Upper lobe of right lung (tissue), 1 donor: ENCODE measurements at regions not wholly inside any gene's neighbourhood (a gene's known extent, or its start where the extent isn't known, plus 50 kb on each side); places are given as distances from the start of the nearest gene placed in this dataset.

Experiments used
- ATAC-seq: fragments of 200-7000 bp; cut with Tn5 transposase; one replicate; pipeline ENCODE4 v1.9.1; 2020; ENCODE audit warnings: mild to moderate bottlenecking, moderate library complexity
- DNase-seq: peaks from one replicate; pipeline ENCODE4 v3.0.0-alpha.2; 2020
- H3K27ac ChIP-seq: fragments of 200-600 bp; one replicate; pipeline ENCODE4 v1.8.0; 2022
- H3K27me3 ChIP-seq: fragments of 200-600 bp; one replicate; pipeline ENCODE4 v1.8.0; 2022; ENCODE audit warnings: mild to moderate bottlenecking
- H3K36me3 ChIP-seq: fragments of 200-600 bp; one replicate; pipeline ENCODE4 v1.8.0; 2022
- H3K4me1 ChIP-seq: fragments of 200-600 bp; one replicate; pipeline ENCODE4 v1.8.0; 2022
- H3K4me3 ChIP-seq: fragments of 200-600 bp; one replicate; pipeline ENCODE4 v1.8.0; 2022; ENCODE audit warnings: mild to moderate bottlenecking
- H3K9me3 ChIP-seq: fragments of 200-600 bp; one replicate; pipeline ENCODE4 v1.8.0; 2022
- intact Hi-C: fragments of 100-400 bp; cut with DNase I; formaldehyde crosslinking; loops from one replicate; pipeline ENCODE4 v1.11.0; 2022
- TF ChIP-seq, protein P1 (sequence below): fragments of 200-600 bp; IDR thresholded peaks from one replicate; pipeline ENCODE4 v1.8.0; 2022; ENCODE audit warnings: antibody characterized with exemption
- donor health status: DM: no; HTN: yes; CAD: no; lungs with severe emphysema.

DNA sequence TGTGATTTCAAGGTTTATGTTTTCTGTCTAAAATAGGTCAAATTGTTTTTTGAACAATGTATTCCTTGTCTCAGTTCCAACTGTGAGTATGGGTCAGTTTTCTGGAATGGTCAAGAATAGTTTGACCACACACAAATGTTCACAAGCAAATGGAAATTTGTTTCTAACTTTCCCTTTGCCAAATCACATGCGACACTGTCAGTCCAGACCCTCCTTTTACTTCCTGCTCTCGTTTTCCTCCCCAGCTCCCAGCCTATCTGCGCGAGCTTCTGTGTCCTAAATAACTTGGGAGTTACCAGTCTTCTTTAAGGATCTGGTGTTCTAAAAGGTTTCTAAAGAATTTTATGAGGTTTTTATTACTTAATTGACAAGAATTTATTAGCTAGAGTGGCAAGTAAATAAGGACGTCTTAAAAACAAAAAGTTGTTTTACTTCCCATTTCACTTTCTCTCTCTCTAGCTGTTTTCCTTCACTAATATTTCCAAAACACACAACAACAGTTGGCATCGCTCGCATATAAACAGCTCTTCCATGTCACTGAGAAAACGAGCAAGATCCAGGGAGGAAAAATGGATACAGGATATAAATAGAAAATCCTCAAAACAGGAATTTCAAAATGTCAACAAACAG is 266.1 kb upstream of the KLF6 start:
- TF ChIP-seq, protein P1, sequence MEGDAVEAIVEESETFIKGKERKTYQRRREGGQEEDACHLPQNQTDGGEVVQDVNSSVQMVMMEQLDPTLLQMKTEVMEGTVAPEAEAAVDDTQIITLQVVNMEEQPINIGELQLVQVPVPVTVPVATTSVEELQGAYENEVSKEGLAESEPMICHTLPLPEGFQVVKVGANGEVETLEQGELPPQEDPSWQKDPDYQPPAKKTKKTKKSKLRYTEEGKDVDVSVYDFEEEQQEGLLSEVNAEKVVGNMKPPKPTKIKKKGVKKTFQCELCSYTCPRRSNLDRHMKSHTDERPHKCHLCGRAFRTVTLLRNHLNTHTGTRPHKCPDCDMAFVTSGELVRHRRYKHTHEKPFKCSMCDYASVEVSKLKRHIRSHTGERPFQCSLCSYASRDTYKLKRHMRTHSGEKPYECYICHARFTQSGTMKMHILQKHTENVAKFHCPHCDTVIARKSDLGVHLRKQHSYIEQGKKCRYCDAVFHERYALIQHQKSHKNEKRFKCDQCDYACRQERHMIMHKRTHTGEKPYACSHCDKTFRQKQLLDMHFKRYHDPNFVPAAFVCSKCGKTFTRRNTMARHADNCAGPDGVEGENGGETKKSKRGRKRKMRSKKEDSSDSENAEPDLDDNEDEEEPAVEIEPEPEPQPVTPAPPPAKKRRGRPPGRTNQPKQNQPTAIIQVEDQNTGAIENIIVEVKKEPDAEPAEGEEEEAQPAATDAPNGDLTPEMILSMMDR, result no peak
- H3K9me3 ChIP-seq, result no peaks in the 10 kb centered on the region
- no peaks in the 10 kb centered on the region for H3K27me3 ChIP-seq
- intact Hi-C loops, result no loop called here
- DNase-seq (no peak), ATAC-seq (peak; percentile 70)
- H3K36me3 ChIP-seq, result no peaks in the 10 kb centered on the region
- peak overlapping the region; percentile 43 for H3K4me3 ChIP-seq
- H3K4me1 ChIP-seq, result peaks cover 19% of the 10 kb centered on the region
- peak overlapping the region; percentile 81 for H3K27ac ChIP-seq

DNA sequence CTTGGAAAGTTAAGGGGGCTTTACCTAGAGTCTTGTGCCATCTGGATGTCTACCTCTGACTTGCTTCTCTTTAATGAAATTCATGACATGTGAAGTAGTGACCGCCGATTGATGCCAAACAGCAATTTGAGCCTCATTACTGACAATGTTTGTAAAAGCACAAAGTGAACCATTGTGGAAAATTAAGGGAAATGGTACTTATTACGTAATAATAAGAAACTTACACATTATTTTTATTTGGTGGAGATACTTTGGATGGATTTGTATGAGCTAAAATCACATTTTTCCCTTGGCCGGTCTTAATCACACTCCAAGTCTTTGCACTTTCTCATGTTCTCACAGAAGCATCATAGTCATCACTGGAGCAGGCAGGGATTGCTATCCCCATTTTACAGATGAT is 265.1 kb upstream of the KLF6 start:
- Histone ChIP-seq H3K27ac (no peak overlapping the region), H3K4me3 (no peak overlapping the region), H3K4me1 (peaks cover 19% of the 10 kb centered on the region), H3K27me3 (no peaks in the 10 kb centered on the region), H3K36me3 (no peaks in the 10 kb centered on the region), H3K9me3 (no peaks in the 10 kb centered on the region)
- TF ChIP-seq, protein P1, result no peak
- ATAC-seq (no peak), DNase-seq (no peak)
- intact Hi-C loops, result no loop called here

DNA sequence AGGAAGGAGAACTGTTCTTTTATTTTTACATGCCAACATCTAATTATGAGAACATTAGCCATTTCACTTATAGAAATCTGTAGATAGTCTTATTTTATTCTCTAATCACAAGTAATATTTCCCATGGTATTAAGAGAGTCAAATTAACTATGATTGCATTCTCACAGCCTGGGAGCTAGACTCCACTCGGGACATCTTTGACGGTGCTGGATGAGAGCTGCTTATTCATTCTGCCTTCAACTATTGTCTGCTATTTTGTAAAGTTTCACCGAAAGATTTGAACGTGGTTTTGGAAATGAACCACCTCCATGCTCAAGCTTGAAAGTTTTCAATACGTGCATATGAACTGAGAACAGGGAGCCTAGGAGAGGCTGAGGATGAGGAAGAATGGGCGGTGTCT is 264.3 kb upstream of the KLF6 start:
- ATAC-seq, result no peak
- TF ChIP-seq, protein P1, result no peak
- Histone ChIP-seq H3K4me1 (peaks cover 19% of the 10 kb centered on the region), H3K4me3 (no peak overlapping the region), H3K27ac (no peak overlapping the region), H3K27me3 (no peaks in the 10 kb centered on the region), H3K9me3 (no peaks in the 10 kb centered on the region), H3K36me3 (no peaks in the 10 kb centered on the region)
- intact Hi-C loops, result no loop called here
- no peak for DNase-seq

DNA sequence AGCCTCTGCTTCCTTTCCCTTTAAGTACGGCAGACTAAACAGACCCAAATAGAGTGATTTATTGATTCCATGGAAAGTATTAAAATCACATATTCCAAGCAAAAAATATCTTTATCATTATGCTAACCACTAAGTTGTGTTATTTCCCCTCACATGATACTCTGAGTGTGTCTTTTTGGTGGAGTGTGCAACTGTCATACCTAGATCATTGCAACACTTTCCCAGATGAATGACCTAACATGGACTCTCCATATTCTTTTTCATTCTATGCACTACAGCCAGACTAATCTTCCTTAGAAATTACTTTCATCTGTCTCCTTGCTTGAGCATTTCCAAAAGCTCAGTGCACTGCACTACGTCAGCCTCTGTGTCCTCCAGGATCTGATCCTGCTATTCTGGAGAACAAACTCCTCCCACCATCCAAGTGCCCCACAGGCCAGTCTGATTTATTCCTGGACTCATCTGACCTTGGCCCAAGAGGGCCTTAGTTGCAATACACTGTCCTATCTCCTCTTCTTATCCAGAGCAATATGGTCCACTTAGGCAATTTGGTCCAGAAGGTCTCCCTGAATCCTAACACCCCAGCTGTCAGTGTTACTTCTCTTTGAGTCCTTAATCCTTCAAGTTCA is 263.3 kb upstream of the KLF6 start:
- no peaks in the 10 kb centered on the region for H3K27me3 ChIP-seq
- intact Hi-C loops, result no loop called here
- TF ChIP-seq, protein P1, result no peak
- no peaks in the 10 kb centered on the region for H3K36me3 ChIP-seq
- H3K27ac ChIP-seq, result no peak overlapping the region
- DNase-seq, result no peak
- peaks cover 19% of the 10 kb centered on the region for H3K4me1 ChIP-seq
- ATAC-seq, result no peak
- H3K4me3 ChIP-seq, result no peak overlapping the region
- no peaks in the 10 kb centered on the region for H3K9me3 ChIP-seq

DNA sequence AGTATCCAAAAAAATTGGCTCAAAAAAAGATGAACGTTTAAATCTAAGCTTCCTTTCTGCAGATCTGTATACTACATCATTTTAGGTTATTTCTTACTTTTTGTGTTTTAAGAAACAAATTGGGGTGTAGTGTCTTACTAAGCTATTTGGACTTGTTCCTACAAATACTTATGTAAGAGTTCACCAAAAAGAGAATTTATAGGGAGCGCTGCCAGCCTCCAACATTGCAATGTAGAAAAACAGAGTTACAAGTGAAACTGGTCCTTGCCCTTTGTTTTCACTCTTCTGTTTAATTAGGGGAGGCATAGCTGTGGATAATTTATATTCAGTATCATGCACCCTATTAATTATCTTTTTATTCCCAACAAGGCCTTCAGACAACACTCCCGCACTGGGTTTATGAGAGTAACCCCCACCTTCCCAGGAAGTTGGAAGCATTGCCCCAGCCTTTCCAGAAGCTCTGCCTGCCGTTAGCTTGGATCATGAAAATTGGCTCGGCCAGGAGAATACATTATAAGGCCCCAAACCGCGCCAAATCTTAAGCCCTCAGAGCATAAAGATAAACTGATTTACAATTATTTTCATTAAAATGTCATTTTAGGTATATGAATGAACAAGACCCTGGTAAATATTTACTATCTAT is 261.8 kb upstream of the KLF6 start:
- no peak overlapping the region for H3K4me3 ChIP-seq
- H3K27me3 ChIP-seq, result no peaks in the 10 kb centered on the region
- no peak overlapping the region for H3K27ac ChIP-seq
- H3K9me3 ChIP-seq, result no peaks in the 10 kb centered on the region
- TF ChIP-seq, protein P1, result no peak
- H3K36me3 ChIP-seq, result no peaks in the 10 kb centered on the region
- DNase-seq, result no peak
- ATAC-seq, result no peak
- H3K4me1 ChIP-seq, result peaks cover 8% of the 10 kb centered on the region
- intact Hi-C loops, result no loop called here
